Keratinocyte (primary cell): ENCODE measurements at regions not wholly inside any gene's neighbourhood (a gene's known extent, or its start where the extent isn't known, plus 50 kb on each side); places are given as distances from the start of the nearest gene placed in this dataset.

ENCODE experiments used
- EZH2 ChIP-seq: IDR thresholded peaks from one replicate; pipeline ENCODE4 v1.6.1; 2012; ENCODE audit warnings: inconsistent platforms, mild to moderate bottlenecking, low read length, moderate library complexity
- TF ChIP-seq, protein P1 (sequence below), 3 experiments: IDR thresholded peaks in 1 of 3; conservative IDR thresholded peaks in 1 of 3; optimal IDR thresholded peaks in 1 of 3; 2 replicates in 2 of 3; 3 replicates in 1 of 3; pipeline versions ENCODE3 to v1.5.1; 2011; ENCODE audit warnings: low read length in 3 of 3, mild to moderate bottlenecking in 3 of 3, moderate library complexity in 2 of 3, control low read depth in 1 of 3, inconsistent platforms in 1 of 3; ENCODE audit not compliant: insufficient read depth in 2 of 3; ENCODE audit errors: extremely low read depth in 1 of 3

DNA sequence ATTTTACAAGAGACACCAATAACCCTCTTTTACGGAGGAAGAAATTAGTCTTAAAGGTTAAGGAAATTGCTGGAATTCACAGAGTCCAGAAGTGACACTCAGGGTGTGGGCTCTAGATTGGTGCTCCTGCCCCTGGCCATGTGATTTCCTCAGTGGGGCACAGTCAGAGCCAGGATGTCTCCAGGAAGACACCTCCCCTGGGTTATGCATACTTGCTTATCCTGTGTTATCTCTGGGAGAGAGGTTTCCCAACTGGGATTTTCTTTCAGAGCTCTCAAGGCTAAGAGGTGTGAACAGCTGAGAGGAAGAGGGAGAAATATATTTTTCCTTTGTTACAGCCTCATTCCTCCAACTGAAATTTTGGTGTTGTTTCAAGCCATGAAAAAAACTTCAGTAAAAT is 125.6 kb upstream of the CELF4 start:
- TF ChIP-seq, protein P1, sequence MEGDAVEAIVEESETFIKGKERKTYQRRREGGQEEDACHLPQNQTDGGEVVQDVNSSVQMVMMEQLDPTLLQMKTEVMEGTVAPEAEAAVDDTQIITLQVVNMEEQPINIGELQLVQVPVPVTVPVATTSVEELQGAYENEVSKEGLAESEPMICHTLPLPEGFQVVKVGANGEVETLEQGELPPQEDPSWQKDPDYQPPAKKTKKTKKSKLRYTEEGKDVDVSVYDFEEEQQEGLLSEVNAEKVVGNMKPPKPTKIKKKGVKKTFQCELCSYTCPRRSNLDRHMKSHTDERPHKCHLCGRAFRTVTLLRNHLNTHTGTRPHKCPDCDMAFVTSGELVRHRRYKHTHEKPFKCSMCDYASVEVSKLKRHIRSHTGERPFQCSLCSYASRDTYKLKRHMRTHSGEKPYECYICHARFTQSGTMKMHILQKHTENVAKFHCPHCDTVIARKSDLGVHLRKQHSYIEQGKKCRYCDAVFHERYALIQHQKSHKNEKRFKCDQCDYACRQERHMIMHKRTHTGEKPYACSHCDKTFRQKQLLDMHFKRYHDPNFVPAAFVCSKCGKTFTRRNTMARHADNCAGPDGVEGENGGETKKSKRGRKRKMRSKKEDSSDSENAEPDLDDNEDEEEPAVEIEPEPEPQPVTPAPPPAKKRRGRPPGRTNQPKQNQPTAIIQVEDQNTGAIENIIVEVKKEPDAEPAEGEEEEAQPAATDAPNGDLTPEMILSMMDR (optimal IDR thresholded peaks at IDR 0.05 in 1 of 3, IDR thresholded peaks at IDR 0.05 in 1 of 3, conservative IDR thresholded peaks at IDR 0.05 in 1 of 3; ENCODE audit: extremely low read depth in 1 of 3, insufficient read depth in 2 of 3, low read length in 3 of 3): no peak
- TF ChIP-seq EZH2: no peak
